Calu3 (cell line): ENCODE measurements at regions not wholly inside any gene's neighbourhood (a gene's known extent, or its start where the extent isn't known, plus 50 kb on each side); places are given as distances from the start of the nearest gene placed in this dataset.

Experiments used
- BruUV-seq: library from RNA; stranded (reverse); fragments of 400-500 nt; replicated peaks from 2 replicates; lab custom pipeline; 2021; lab: Mats Ljungman, UMichigan
- CTCF ChIA-PET: fragments of 300-600 bp; sonication (Branson Sonifier 250); formaldehyde crosslinking; loops from one replicate; lab custom pipeline; 2022; ENCODE audit warnings: antibody characterized with exemption; lab: Charles Lee
- DNase-seq: peaks from one replicate; pipeline ENCODE4 v3.0.0; 2022
- H3K27ac Mint-ChIP-seq: one replicate; pipeline ENCODE4 v1.8.0; 2022; ENCODE audit warnings: mixed read lengths; ENCODE audit not compliant: unreplicated experiment
- H3K27me3 Mint-ChIP-seq: one replicate; pipeline ENCODE4 v1.8.0; 2022; ENCODE audit warnings: mixed read lengths; ENCODE audit not compliant: unreplicated experiment
- H3K36me3 Mint-ChIP-seq: one replicate; pipeline ENCODE4 v1.8.0; 2022; ENCODE audit warnings: mild to moderate bottlenecking, moderate library complexity, mixed read lengths; ENCODE audit not compliant: insufficient read depth, unreplicated experiment
- H3K4me1 Mint-ChIP-seq: one replicate; pipeline ENCODE4 v1.8.0; 2022; ENCODE audit warnings: mild to moderate bottlenecking, low read depth, mixed read lengths; ENCODE audit not compliant: unreplicated experiment
- H3K4me3 Mint-ChIP-seq: one replicate; pipeline ENCODE4 v1.8.0; 2022; ENCODE audit warnings: mild to moderate bottlenecking, low read depth, moderate library complexity, mixed read lengths; ENCODE audit not compliant: unreplicated experiment
- H3K9me3 Mint-ChIP-seq: one replicate; pipeline ENCODE4 v1.8.0; 2022; ENCODE audit warnings: low read depth, mixed read lengths; ENCODE audit not compliant: unreplicated experiment
- intact Hi-C: fragments of 100-400 bp; cut with micrococcal nuclease; formaldehyde crosslinking; loops from one replicate; pipeline ENCODE4 v1.10.0; 2022; ENCODE audit not compliant: unreplicated experiment
- TF ChIP-seq, protein P1 (sequence below): fragments of 200-600 bp; IDR thresholded peaks from one replicate; pipeline ENCODE4 v1.8.0; 2022; ENCODE audit warnings: antibody characterized with exemption; ENCODE audit not compliant: unreplicated experiment

DNA sequence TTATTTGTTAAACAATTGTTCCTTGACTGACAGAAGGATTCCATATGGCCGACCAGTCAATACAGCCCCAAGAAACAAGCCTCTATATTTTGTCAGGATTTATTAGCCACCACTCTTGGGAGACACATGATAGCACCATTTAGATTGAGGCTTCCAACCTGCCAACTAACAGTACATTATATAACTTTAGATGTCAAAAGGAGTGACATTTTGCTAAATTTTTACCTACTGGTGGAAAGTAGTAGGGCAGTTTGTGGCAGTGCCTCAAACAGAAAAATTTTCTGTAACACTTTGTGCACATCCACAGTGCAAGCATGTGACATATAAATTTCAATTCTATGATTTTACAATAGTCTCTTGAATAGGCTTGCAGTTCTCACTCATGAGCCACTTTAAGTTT lies 464.0 kb downstream of the TRIB2 start:
- no TSS peak for BruUV-seq
- Mint-ChIP-seq H3K4me1 (no peaks in the 10 kb centered on the region), H3K27me3 (no peaks in the 10 kb centered on the region), H3K27ac (no peak overlapping the region), H3K9me3 (peaks cover 6% of the 10 kb centered on the region), H3K36me3 (no peaks in the 10 kb centered on the region), H3K4me3 (no peak overlapping the region)
- TF ChIP-seq, protein P1, sequence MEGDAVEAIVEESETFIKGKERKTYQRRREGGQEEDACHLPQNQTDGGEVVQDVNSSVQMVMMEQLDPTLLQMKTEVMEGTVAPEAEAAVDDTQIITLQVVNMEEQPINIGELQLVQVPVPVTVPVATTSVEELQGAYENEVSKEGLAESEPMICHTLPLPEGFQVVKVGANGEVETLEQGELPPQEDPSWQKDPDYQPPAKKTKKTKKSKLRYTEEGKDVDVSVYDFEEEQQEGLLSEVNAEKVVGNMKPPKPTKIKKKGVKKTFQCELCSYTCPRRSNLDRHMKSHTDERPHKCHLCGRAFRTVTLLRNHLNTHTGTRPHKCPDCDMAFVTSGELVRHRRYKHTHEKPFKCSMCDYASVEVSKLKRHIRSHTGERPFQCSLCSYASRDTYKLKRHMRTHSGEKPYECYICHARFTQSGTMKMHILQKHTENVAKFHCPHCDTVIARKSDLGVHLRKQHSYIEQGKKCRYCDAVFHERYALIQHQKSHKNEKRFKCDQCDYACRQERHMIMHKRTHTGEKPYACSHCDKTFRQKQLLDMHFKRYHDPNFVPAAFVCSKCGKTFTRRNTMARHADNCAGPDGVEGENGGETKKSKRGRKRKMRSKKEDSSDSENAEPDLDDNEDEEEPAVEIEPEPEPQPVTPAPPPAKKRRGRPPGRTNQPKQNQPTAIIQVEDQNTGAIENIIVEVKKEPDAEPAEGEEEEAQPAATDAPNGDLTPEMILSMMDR: no peak
- DNase-seq: no peak
- intact Hi-C loops: no loop called here
- CTCF ChIA-PET: no interaction called here

DNA sequence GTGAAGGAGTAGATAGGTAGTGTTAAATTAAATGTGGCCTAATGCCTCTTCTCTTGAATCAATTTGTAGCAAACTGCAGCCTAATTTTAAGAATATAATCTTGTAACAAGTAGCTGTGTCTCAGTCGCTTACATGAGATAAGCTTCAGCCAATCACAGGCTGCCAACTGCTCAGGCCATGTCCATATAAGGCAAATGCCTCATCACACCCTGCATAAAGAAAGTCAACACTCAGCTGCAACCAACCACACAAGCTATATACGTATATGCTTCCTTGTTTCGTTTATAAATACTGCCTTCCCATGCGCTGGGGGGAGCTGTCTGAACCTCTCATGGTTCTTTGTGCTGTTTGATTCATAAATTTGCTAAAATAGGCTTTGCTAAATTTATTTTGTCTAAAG lies 476.3 kb downstream of the TRIB2 start:
- CTCF ChIA-PET: no interaction called here
- H3K9me3 Mint-ChIP-seq: no peaks in the 10 kb centered on the region
- H3K27ac Mint-ChIP-seq: no peak overlapping the region
- no peak overlapping the region for H3K4me3 Mint-ChIP-seq
- H3K36me3 Mint-ChIP-seq: no peaks in the 10 kb centered on the region
- DNase-seq: peak; percentile 6
- no peaks in the 10 kb centered on the region for H3K4me1 Mint-ChIP-seq
- no TSS peak for BruUV-seq
- no peaks in the 10 kb centered on the region for H3K27me3 Mint-ChIP-seq
- TF ChIP-seq, protein P1: peak; percentile 10
- intact Hi-C loops: loop anchor here (5.0 kb wide), 2 partner anchors 141 to 1439 kb away; partner anchors contain the start of gene LRATD1

DNA sequence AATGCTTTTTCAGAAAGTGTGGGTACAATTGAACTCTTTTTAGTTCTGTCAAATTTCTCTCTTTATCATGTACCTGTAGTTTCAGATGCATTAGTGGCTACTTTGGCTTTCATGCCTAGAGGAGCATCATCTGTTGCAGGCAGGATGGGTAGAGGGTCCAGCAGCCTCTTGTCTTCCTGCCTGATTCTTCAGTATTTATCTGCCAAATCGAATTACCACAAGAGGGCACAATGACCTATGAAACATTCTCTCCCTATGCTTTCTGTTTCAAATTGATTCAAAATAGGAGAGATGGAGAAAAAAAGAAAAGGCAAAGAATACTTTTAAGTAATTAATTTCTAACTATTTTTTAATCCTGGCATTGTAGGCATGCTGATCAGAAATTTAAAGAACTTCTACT lies 477.2 kb downstream of the TRIB2 start:
- intact Hi-C loops: loop anchor here (2.0 to 5.0 kb wide), 4 partner anchors 142 to 1438 kb away; partner anchors contain the start of gene LRATD1
- H3K36me3 Mint-ChIP-seq: no peaks in the 10 kb centered on the region
- no peaks in the 10 kb centered on the region for H3K4me1 Mint-ChIP-seq
- no peaks in the 10 kb centered on the region for H3K27me3 Mint-ChIP-seq
- CTCF ChIA-PET: no interaction called here
- H3K9me3 Mint-ChIP-seq: no peaks in the 10 kb centered on the region
- DNase-seq: peak; percentile 10
- no TSS peak for BruUV-seq
- H3K27ac Mint-ChIP-seq: no peak overlapping the region
- no peak overlapping the region for H3K4me3 Mint-ChIP-seq
- TF ChIP-seq, protein P1: peak; percentile 33

DNA sequence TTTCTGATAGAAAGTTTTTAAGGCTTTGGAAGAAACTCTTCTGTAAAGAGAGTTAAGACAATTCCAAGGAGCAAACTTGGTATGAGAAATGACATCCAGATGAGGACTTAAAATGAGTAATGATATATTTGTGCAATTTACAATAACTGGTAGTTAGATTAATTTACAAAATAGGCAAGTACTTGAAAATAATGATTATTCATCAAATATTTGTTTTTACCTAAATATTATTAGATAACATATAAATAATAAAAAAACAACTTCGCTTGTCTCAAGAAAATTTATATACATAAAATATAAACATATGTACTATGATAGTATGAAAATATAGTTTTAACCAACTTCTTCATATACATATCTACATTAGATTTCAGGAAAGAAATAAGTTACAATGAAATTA lies 478.5 kb downstream of the TRIB2 start:
- no peaks in the 10 kb centered on the region for H3K4me1 Mint-ChIP-seq

More for the DNA sequence above, 478.5 kb downstream of the TRIB2 start:
- CTCF ChIA-PET: no interaction called here
- intact Hi-C loops: loop anchor here (2.0 kb wide), 2 partner anchors 220 to 690 kb away; no protein-coding TSS in a partner anchor
- DNase-seq: no peak
- H3K9me3 Mint-ChIP-seq: no peaks in the 10 kb centered on the region
- no peaks in the 10 kb centered on the region for H3K27me3 Mint-ChIP-seq
- no TSS peak for BruUV-seq
- TF ChIP-seq, protein P1: no peak
- H3K4me3 Mint-ChIP-seq: no peak overlapping the region
- H3K36me3 Mint-ChIP-seq: no peaks in the 10 kb centered on the region
- H3K27ac Mint-ChIP-seq: no peak overlapping the region
